ENCODE measurements at regions not wholly inside any gene's neighbourhood (a gene's known extent, or its start where the extent isn't known, plus 50 kb on each side); places are given as distances from the start of the nearest gene placed in this dataset.

GRCh38 chr4:1477045-1477840 lies 71.0 kb upstream of the NKX1-1 start:
- TF ChIP-seq CTCF (conservative IDR thresholded peaks at IDR 0.05; ENCODE audit: low read depth, low read length) = no peak
- TF ChIP-seq EZH2 (IDR thresholded peaks at IDR 0.05; ENCODE audit: borderline replicate concordance, low read depth, low read length, poor library complexity, severe bottlenecking) = no peak

Data from A673 (cell line).